GM12878 (cell line): ENCODE measurements at regions not wholly inside any gene's neighbourhood (a gene's known extent, or its start where the extent isn't known, plus 50 kb on each side); places are given as distances from the start of the nearest gene placed in this dataset.

ENCODE experiments used
- ATAC-seq: fragments of 200-7000 bp; cut with Tn5 transposase; 3 replicates; pipeline ENCODE4 v1.9.1; 2020; ENCODE audit warnings: mild to moderate bottlenecking, moderate library complexity
- BruUV-seq: library from RNA; stranded (reverse); fragments of 400-500 nt; replicated peaks from 2 replicates; lab custom pipeline; 2021; lab: Mats Ljungman, UMichigan
- CTCF ChIA-PET: fragments of 300-600 bp; sonication (Branson Sonifier 250); formaldehyde crosslinking; extraction: SDS; loops from one replicate; lab custom pipeline; 2021; ENCODE audit warnings: inconsistent platforms; lab: Yijun Ruan, JAX
- POLR2A ChIA-PET: fragments of 350-600 bp; formaldehyde crosslinking; extraction: SDS; loops from one replicate; lab custom pipeline; 2021; ENCODE audit warnings: inconsistent platforms; lab: Charles Lee
- RAD21 ChIA-PET: fragments of 300-600 bp; sonication (Branson Sonifier 250); formaldehyde crosslinking; loops from one replicate; lab custom pipeline; 2023; ENCODE audit warnings: antibody characterized with exemption; ENCODE audit not compliant: unreplicated experiment; lab: Charles Lee
- SMC1A ChIA-PET: fragments of 300-600 bp; sonication (Branson Sonifier 250); formaldehyde crosslinking; loops from one replicate; lab custom pipeline; 2023; ENCODE audit not compliant: unreplicated experiment, uncharacterized antibody; lab: Charles Lee
- DNase-seq: peaks from one replicate; pipeline ENCODE4 v3.0.0-alpha.2; 2011; ENCODE audit warnings: low read depth, low spot score
- FAIRE-seq: peaks from 3 replicates; lab custom pipeline; 2011; peaks lifted over from hg19 to GRCh38; lab: Jason Lieb, UNC
- H2AFZ ChIP-seq: 2 replicates; pipeline ENCODE4 v1.6.0; 2011; ENCODE audit warnings: low read depth, low read length, control low read depth; ENCODE audit not compliant: control insufficient read depth
- H3K27ac ChIP-seq: 2 replicates; pipeline ENCODE4 v1.5.1; 2011; ENCODE audit warnings: control low read depth; ENCODE audit not compliant: control insufficient read depth, insufficient read depth
- H3K27me3 ChIP-seq, 2 experiments: replicated peaks in 1 of 2; 2 replicates each; pipeline versions ENCODE4 v1.6.0 to v1.6.1; 2011; ENCODE audit warnings: low read length in 1 of 2; ENCODE audit not compliant: control insufficient read depth in 2 of 2, insufficient read depth in 2 of 2
- H3K36me3 ChIP-seq, 2 experiments: 2 replicates each; pipeline ENCODE4 v1.5.1; 2011; ENCODE audit warnings: low read length in 1 of 2; ENCODE audit not compliant: control insufficient read depth in 2 of 2, insufficient read depth in 2 of 2
- H3K4me1 ChIP-seq: 2 replicates; pipeline ENCODE4 v1.6.1; 2011; ENCODE audit warnings: mild to moderate bottlenecking, low read length, moderate library complexity, mixed read lengths; ENCODE audit not compliant: control insufficient read depth, insufficient read depth
- H3K4me2 ChIP-seq: 2 replicates; pipeline ENCODE4 v1.6.0; 2011; ENCODE audit warnings: control low read depth; ENCODE audit not compliant: control insufficient read depth, insufficient read depth
- H3K4me3 ChIP-seq: fragments of 200-600 bp; sonication (generic); 2 replicates; pipeline ENCODE4 v1.5.1; 2016
- H3K79me2 ChIP-seq: 2 replicates; pipeline ENCODE4 v1.6.0; 2011; ENCODE audit warnings: low read length; ENCODE audit not compliant: control insufficient read depth, insufficient read depth
- H3K9ac ChIP-seq: 2 replicates; pipeline ENCODE4 v1.8.0; 2011; ENCODE audit warnings: low read length, control low read depth, mixed read lengths; ENCODE audit not compliant: control insufficient read depth, insufficient read depth
- H3K9me3 ChIP-seq: replicated peaks from 3 replicates; pipeline ENCODE4 v1.5.1; 2011; ENCODE audit warnings: mild to moderate bottlenecking, low read length; ENCODE audit not compliant: control insufficient read depth, insufficient read depth
- H4K20me1 ChIP-seq: 2 replicates; pipeline ENCODE4 v1.6.0; 2011; ENCODE audit not compliant: control insufficient read depth, insufficient read depth
- ATF7 ChIP-seq: fragments of 450-650 bp; IDR thresholded peaks from 2 replicates; pipeline ENCODE4 v1.6.1; 2016; ENCODE audit warnings: low read depth, mild to moderate bottlenecking
- CTCF ChIP-seq, 3 experiments: IDR thresholded peaks in 2 of 3; conservative IDR thresholded peaks in 1 of 3; 2 replicates each; pipeline ENCODE4 v1.5.1; 2011; ENCODE audit warnings: low read depth in 3 of 3, low read length in 3 of 3, mild to moderate bottlenecking in 3 of 3, control low read depth in 2 of 3, moderate library complexity in 2 of 3, inconsistent platforms in 1 of 3, mixed read lengths in 1 of 3; ENCODE audit not compliant: control insufficient read depth in 2 of 3, insufficient read depth in 1 of 3; ENCODE audit errors: extremely low read depth in 1 of 3
- EP300 ChIP-seq, 2 experiments: fragments of 150-350 bp in 1 of 2; IDR thresholded peaks; 2 replicates each; pipeline ENCODE4 v1.6.1; 2011 to 2012; ENCODE audit warnings: low read depth in 2 of 2, low read length in 2 of 2, borderline replicate concordance in 1 of 2, improper control_type of control experiment in 1 of 2, inconsistent platforms in 1 of 2; ENCODE audit not compliant: control insufficient read depth in 1 of 2
- IRF3 ChIP-seq: fragments of 450-650 bp; IDR thresholded peaks from 2 replicates; pipeline ENCODE4 v1.6.1; 2014; ENCODE audit warnings: mild to moderate bottlenecking
- JUNB ChIP-seq: IDR thresholded peaks from 2 replicates; pipeline ENCODE4 v1.6.1; 2016; ENCODE audit warnings: antibody characterized with exemption, mild to moderate bottlenecking
- PRDM15 ChIP-seq: fragments of 450-650 bp; formaldehyde crosslinking; IDR thresholded peaks from 2 replicates; pipeline ENCODE4 v1.4.0; 2020; ENCODE audit warnings: mild to moderate bottlenecking, moderate library complexity
- RCOR1 ChIP-seq: conservative IDR thresholded peaks from 2 replicates; pipeline ENCODE4 v1.6.1; 2012; ENCODE audit warnings: low read depth, low read length, improper control_type of control experiment
- RUNX3 ChIP-seq: IDR thresholded peaks from 2 replicates; pipeline ENCODE4 v1.6.1; 2012; ENCODE audit warnings: low read length, inconsistent platforms
- SIN3A ChIP-seq: IDR thresholded peaks from 2 replicates; pipeline ENCODE4 v1.6.1; 2012; ENCODE audit warnings: low read depth, low read length, improper control_type of control experiment
- SMAD1 ChIP-seq: fragments of 450-650 bp; IDR thresholded peaks from 2 replicates; pipeline ENCODE4 v1.6.1; 2018; ENCODE audit warnings: mild to moderate bottlenecking, low read depth; ENCODE audit not compliant: partially characterized antibody
- TCF3 ChIP-seq: IDR thresholded peaks from 2 replicates; pipeline ENCODE4 v1.6.1; 2012; ENCODE audit warnings: low read depth, mild to moderate bottlenecking, low read length, borderline replicate concordance; ENCODE audit not compliant: insufficient read depth
- USF1 ChIP-seq: IDR thresholded peaks from 2 replicates; pipeline ENCODE4 v1.6.1; 2011; ENCODE audit warnings: borderline replicate concordance, low read depth, mild to moderate bottlenecking, moderate library complexity, mixed read lengths, low read length; ENCODE audit not compliant: insufficient read depth; ENCODE audit errors: extremely low read length
- WGBS: methylation state at CpG from one replicate; pipeline ENCODE4 v1.1.6; 2016; ENCODE audit warnings: low lambda C conversion rate; ENCODE audit not compliant: insufficient replicate concordance, insufficient coverage; ENCODE audit errors: missing lambda C conversion rate; 5-methylcytosine and 5-hydroxymethylcytosine counted together
- in situ Hi-C: fragments of 300-500 bp; cut with MboI; formaldehyde crosslinking; loops from 9 replicates; pipeline ENCODE4 v1.14.3; 2018; ENCODE audit warnings: mixed read lengths
- intact Hi-C: fragments of 100-400 bp; cut with micrococcal nuclease; formaldehyde crosslinking; loops from one replicate; pipeline ENCODE4 v1.14.2; 2022; ENCODE audit not compliant: unreplicated experiment

GRCh38 chr3:42339321-42339720 lies 71.1 kb downstream of the LYZL4 start:
- peaks cover 0 to 1% of the 10 kb centered on the region in 2 experiments; a peak in 1 of 4 replicates for H3K27me3 ChIP-seq
- no peaks in the 10 kb centered on the region for H4K20me1 ChIP-seq
- no TSS peak for BruUV-seq
- H3K27ac ChIP-seq = no peak overlapping the region
- in situ Hi-C loops (no loop called here), intact Hi-C loops (no loop called here)
- WGBS = 84% methylated on average over 3 of the region's 3 CpGs
- no peaks in the 10 kb centered on the region for H3K9me3 ChIP-seq
- no peak overlapping the region for H2AFZ ChIP-seq
- SMC1A ChIA-PET = interaction anchor here (1.1 kb wide), 1 partner anchor 9 kb away, joined by 4 read pairs; no protein-coding TSS in a partner anchor
- no peak overlapping the region for H3K4me3 ChIP-seq
- FAIRE-seq = no peak
- H3K4me1 ChIP-seq = no peaks in the 10 kb centered on the region
- no peak overlapping the region for H3K9ac ChIP-seq
- no peak for ATAC-seq
- no peaks in the 10 kb centered on the region for H3K36me3 ChIP-seq
- CTCF ChIA-PET = interaction anchor here (0.7 kb wide), 1 partner anchor 210 kb away, joined by 3 read pairs; no protein-coding TSS in a partner anchor
- DNase-seq = no peak
- H3K4me2 ChIP-seq = no peak overlapping the region
- POLR2A ChIA-PET = no interaction called here
- H3K79me2 ChIP-seq = no peaks in the 10 kb centered on the region
- no peak for TF ChIP-seq TCF3
- TF ChIP-seq RUNX3 = no peak
- TF ChIP-seq USF1 = no peak
- no peak for TF ChIP-seq ATF7
- no peak for TF ChIP-seq PRDM15
- TF ChIP-seq SMAD1 = no peak
- TF ChIP-seq EP300 (IDR thresholded peaks at IDR 0.05; ENCODE audit: borderline replicate concordance in 1 of 2, control insufficient read depth in 1 of 2, low read depth in 2 of 2, low read length in 2 of 2) = no peak
- no peak for TF ChIP-seq RCOR1
- TF ChIP-seq SIN3A = no peak
- no peak for TF ChIP-seq CTCF (IDR thresholded peaks at IDR 0.05 in 2 of 3, conservative IDR thresholded peaks at IDR 0.05 in 1 of 3; ENCODE audit: control insufficient read depth in 2 of 3, extremely low read depth in 1 of 3, insufficient read depth in 1 of 3, low read depth in 3 of 3, low read length in 3 of 3)
- TF ChIP-seq IRF3 = no peak
- TF ChIP-seq JUNB = no peak
- TF ChIP-seq, all 136 proteins: peak for 0
- RAD21 ChIA-PET = no interaction called here
